ENCODE measurements at regions not wholly inside any gene's neighbourhood (a gene's known extent, or its start where the extent isn't known, plus 50 kb on each side); places are given as distances from the start of the nearest gene placed in this dataset.

DNA sequence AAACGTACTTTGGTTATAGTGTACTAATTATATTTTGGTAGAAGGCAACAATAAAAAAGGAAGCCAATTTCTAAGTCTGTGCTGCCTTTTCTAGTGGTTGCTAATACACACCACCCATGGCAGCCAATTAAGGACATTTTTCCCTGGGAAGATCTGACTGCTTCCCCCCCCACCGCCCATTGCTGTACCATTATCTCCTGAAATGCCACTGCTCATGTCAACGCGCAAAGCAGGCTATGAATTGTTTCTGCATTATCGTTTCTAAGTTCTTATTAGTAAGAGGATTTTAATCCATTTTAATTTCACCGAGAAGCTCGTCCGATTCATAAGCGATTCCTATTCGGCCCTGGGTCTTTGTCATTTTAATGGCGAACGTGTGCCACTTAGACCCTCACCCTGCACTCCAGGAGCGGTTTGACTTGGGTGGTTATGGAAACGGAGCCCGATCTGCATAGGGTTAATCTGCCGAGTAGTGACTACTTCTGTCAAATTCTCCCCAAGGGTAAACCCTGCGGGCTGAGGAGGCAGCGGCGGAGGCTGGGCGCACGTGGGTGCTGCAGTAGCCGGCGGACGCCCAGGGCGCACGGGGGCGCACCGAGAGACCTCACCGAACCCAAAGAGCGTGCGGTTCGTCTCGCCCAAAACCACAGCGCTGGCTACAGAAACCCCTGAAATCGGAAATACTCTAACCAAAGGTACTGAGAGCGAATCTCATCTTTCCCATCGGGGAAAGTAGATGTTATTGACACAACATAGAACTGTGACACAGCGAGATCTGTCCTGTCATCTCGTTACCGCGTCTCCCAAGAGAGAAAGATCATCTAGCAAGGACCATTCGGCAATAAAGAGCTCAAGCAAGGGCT is 55.8 kb upstream of the SHC3 start:
- DNase-seq (ENCODE audit: low read depth in 4 of 4, low spot score in 1 of 4): peak in 3 of 4 experiments; percentile 2 to 51 (median 42)

DNA sequence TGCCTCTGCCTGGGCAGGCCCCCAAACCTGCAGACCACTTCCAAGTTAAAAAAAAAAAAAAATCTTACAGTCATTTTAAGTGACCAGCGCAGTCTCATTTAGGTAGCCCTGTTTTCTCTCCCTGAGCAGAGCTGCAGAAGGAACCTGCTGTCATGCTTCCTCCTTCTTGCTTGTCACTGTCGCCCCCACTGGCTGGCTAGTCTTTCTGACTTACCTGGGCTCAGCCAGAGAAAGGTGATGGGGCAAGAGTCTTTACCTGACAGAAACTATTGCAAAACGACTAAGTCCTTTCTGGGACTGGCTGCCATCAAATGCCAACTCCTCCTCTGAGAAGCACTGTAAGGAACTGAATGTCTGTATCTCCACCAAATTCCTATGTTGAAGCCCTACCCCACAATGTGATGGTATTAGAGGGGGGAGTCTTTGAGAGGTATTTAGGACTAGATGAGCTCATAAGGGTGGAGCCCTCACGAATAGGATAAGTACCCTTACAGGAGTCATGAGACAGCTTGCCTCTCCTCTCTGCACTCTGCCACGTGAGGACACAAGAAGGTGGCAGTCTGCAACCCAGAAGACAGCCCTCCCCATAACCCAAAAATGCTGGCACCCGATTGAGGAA is 58.4 kb upstream of the SHC3 start:
- no peak for DNase-seq (ENCODE audit: low read depth in 4 of 4, low spot score in 1 of 4)

DNA sequence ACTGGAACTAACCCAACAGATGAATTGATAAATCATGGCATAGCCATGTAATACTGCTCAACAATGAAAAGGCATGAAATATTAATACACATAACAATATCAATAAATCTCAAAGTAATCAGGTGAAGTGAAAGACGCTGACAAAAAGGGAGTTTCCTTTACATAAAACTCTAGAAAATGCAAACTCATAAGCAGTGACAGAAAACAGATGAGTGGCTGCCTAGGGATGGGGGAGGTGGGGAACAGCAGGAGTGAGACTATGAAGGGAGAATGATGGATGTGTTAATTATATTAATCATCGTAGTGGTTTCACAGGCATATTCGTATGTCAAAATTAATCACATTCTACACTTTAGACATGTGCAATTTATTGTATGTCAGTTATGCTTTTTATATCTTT is 59.8 kb upstream of the SHC3 start:
- DNase-seq (ENCODE audit: low read depth in 4 of 4, low spot score in 1 of 4): no peak

DNA sequence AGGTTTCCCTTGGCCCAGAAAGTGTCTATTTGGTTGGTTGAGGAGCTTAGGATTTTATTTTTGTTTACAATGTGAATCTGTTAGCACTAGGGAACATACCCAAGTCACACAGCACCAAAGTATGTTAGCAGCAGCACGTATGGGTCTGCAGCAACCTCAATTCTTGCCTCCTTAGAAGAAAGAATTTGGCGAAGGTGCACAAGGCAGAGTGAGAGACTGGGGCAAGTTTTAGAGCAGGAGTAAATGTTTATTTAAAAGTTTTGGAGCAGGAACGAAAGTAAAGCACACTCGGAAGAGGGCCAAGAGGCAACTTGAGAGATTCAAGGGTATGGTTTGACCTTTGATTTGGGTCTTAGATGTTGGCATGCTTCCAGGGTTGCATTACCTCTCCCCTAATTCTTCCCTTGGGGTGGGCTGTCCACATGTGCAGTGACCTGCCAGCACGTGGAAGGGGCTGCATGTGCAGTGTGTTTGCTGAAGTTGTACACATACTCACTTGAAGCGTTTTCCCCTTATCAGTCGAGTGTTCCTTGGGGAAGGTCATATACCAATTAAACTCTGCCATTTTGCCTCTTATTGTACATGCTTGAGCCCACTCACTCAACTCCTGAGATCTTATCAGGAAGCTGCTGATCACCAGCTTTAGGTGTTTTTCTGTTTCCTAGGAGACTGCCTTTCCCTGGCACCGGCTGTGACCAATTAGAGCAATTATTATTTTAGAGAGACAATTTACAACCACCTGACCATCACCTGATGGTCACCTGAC is 64.9 kb upstream of the SHC3 start:
- DNase-seq (ENCODE audit: low read depth in 4 of 4, low spot score in 1 of 4): no peak

DNA sequence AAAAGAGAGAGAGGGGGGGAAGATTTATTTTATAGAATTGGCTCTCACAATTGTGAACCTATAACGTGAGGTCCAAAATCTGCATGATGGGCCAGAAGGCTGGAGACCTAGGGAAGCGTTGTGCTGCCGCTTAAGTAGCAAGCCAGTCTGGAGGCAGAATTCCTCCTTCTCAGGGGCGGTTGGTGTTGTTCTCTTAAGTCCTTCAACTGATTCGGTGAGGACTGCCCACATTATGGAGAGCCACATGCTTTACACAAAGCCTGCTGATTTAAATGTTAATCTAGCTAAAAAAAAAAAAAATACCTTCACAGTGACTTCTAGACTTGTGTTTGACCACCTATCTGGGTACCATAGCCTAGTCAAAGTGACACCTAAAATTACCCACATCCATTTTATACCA is 64.2 kb upstream of the CKS2 start:
- no peak for DNase-seq (ENCODE audit: low read depth in 4 of 4, low spot score in 1 of 4)

DNA sequence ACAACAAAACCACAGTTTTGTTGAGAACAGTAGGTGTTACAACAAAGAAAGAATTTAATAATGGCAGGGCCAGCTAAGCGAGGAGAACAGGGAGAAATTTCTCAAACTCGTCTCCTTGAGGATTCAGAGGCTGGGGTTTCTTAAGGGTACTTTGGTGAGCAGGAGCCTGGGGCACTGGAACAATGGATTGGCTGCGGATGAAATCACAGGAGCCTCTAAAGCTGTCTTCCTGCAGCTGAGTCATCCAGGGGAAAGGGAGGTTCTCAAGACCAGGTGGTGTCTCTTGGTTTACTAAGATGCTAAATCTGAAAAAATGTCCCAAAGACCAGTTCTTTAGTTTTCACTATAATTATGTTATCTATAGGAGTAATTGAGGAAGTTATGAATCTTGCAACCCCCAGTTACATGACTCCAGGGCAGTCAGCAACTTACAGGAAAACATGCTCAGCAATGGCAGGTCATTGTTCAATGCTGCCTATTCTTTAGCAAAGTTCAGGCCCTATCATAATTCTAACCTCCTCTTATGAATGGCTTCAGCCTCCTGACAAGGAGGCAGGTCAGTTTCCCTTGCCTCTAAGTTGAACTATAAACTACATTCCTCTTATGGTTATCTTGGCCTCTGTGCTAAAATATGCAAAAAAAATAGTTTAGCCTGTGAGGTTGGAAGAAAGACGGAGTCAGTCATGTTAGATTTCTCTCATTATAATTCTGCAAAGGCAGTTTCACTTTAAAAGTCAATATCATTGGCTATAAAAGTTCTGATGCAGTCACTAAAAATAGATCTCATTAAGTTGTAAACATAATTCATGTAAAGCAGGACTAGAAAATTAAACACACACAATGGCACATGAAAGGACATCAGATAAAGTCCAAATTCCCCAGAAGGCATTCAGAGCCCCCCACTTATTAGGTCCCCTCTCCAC is 63.3 kb upstream of the CKS2 start:
- no peak for DNase-seq (ENCODE audit: low read depth in 4 of 4, low spot score in 1 of 4)

DNA sequence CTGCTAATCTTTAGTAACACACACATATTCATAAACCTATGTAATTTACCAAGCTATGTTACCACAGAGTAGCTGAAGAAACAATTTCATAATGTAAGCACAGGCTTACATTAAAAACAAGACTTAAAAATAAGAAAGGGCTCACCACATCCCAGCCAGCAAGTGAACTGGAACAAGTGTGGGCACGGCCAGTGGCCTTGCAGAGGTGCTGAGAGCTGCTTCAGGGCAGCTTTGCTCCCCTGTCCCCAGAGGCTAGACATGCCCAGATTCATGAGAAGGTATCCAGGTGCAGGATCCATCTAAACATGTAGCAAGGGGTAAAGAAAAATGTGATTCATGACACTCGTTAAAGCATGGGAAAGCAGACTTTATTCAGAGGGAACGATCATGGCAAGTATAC is 62.0 kb upstream of the CKS2 start:
- no peak for DNase-seq (ENCODE audit: low read depth in 4 of 4, low spot score in 1 of 4)

DNA sequence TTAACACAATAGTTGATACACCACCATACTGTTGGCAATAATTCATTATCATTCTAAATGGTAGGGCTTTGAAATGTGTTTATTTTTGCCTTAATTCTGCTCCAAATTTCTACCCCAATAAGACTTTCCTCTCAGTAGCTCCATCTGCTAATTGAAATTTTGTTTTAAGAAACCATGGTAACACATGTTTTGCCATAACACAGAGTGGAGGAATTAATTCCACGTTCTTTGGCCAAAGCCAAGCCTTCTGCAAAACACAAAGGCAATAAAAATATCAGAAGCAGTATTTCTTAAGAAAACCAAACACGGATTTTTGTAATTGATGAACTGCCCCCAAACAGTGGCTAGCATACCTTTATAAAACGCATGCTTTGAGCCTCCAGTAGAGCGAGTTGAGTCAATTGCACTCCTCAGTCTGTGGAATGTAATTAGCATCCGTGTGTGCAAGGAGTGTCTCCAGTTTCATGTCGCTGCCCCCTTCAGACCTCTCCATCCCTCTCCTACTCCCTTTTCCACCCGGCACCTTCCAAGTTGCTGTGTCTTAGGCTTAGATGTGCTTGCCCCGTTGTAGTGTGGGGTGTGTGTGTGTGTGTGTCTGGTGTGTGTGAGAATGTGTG is 58.2 kb upstream of the CKS2 start:
- no peak for DNase-seq (ENCODE audit: low read depth in 4 of 4, low spot score in 1 of 4)

DNA sequence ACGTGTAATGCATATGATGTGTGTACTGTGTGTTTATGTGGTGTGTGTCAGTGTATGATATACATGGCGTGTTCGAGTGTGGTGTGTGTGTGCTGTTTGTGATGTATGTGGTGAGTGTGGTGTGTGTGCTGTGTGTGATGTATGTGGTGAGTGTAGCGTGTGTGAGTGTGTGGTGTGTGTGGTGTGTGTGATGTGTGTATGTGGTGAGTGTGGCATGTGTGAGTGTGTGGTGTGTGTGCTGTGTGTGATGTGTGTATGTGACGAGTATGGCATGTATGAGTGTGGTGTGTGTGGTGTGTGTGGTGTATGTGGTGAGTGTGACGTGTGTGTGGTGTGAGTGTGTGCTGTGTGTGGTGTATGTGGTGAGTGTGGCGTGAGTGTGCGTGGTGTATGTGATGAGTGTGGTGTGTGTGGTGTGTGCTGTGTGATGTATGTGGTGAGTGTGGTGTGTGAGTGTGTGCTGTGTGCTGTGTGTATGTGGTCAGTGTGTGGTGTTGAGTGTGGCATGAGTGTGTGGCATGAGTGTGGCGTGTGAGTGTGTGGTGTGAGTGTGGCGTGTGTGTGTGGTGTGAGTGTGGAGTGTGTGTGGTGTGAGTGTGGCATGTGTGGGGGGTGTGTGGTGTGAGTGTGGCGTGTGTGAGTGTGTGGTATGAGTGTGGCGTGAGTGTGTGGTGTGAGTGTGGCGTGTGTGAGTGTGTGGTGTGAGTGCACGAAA is 56.8 kb upstream of the CKS2 start:
- no peak for DNase-seq (ENCODE audit: low read depth in 4 of 4, low spot score in 1 of 4)

DNA sequence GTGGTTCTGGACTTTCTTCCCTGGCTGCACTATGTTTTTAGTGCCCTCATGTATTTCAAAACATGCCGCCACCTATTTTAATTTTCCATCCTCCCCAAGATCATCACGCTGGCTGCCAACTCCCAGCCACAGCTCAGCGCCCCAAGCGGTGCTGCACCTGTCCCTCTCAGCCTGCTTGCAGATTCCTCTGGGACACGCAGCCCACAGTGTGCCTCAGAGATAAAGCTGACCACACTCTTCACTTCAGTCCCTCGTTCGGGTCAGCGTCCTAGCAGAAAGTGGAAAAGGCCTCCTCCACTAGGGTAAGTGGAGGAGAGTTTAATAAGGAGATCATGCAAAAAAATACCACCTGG is 56.2 kb upstream of the CKS2 start:
- no peak for DNase-seq (ENCODE audit: low read depth in 4 of 4, low spot score in 1 of 4)

DNA sequence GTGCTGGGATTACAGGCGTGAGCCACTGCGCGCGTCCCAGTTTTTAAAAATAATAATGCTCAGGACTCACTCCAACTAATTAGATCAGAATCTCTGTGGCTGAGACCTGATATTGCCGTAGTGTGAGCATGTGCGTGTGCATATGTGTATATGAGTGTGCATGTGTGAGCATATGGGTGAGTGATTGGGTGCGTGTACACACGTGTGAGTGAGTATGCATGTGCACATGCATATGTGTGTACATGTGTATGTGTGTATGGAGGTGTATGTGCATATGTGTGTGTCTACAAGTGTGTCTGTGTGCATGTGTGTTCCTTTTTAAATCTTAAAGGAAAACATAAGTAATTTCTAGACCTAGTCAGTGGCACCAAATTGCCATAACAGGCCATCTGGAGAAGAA is 54.8 kb upstream of the CKS2 start:
- DNase-seq (ENCODE audit: low read depth in 4 of 4, low spot score in 1 of 4): no peak

DNA sequence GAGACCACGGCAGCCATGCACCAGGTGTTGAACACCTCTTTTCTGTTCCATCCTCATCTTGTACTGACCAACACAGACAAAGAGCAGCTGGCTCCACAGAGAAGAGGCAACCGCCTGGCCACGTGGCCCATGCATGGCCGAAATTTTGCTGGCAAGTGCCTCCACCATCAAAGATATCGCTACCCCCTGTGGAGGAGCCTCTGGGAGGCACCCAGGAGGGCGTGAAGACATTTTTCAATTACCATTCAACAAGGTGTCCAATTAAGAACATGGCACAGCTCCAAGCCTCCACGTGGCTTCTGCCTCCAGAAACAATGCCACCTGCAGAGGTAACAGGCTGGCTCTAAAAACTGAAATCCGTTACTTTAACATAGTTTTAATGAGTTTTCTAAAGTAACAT is 54.4 kb upstream of the CKS2 start:
- no peak for DNase-seq (ENCODE audit: low read depth in 4 of 4, low spot score in 1 of 4)

DNA sequence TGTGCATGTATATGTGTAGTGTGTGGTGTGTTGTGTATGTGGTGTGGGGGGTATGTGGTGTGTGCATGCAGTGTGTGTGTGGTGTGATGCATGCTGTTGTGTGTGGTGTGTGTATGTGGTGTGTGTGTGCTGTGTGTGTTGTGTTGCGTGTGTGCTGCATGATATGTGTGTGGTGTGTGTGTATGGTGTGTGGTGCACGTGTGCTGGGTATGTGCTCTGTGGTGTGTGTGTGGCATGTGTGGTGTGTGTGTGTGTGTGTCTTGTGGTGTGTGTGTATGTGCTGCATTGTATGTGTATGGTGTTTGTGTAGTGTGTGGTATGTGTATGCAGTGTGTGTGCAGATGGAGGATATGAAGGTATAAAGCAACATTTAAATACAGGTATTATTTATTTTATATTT is 50.5 kb upstream of the CKS2 start:
- no peak for DNase-seq (ENCODE audit: low read depth in 4 of 4, low spot score in 1 of 4)
